ENCODE measurements at regions not wholly inside any gene's neighbourhood (a gene's known extent, or its start where the extent isn't known, plus 50 kb on each side); places are given as distances from the start of the nearest gene placed in this dataset.

GRCh38 chr2:201558232-201558631, 85.1 kb downstream of the TMEM237 start:
- TF ChIP-seq CTCF (IDR thresholded peaks at IDR 0.05), result no peak
- TF ChIP-seq EP300 (IDR thresholded peaks at IDR 0.05), result no peak
- TF ChIP-seq POLR2A (IDR thresholded peaks at IDR 0.05), result no peak
- no peak for TF ChIP-seq POLR2AphosphoS5 (IDR thresholded peaks at IDR 0.05)
